Activated CD4-positive, alpha-beta memory T cell treated with anti-CD3 and anti-CD28 coated beads for 36 hours (primary cell): ENCODE measurements at regions not wholly inside any gene's neighbourhood (a gene's known extent, or its start where the extent isn't known, plus 50 kb on each side); places are given as distances from the start of the nearest gene placed in this dataset.
A peak's percentile ranks its signal among the peaks of the same experiment; 100 is the strongest.

Source experiments
- CTCF ChIA-PET: fragments of 350-600 bp; sonication (Branson Sonifier 250); formaldehyde crosslinking; loops from one replicate; lab custom pipeline; 2021; ENCODE audit warnings: antibody characterized with exemption, inconsistent platforms; lab: Charles Lee
- POLR2A ChIA-PET: fragments of 350-600 bp; sonication (Branson Sonifier 250); formaldehyde crosslinking; loops from one replicate; lab custom pipeline; 2021; ENCODE audit warnings: antibody characterized with exemption; lab: Charles Lee
- DNase-seq: peaks from one replicate; pipeline ENCODE4 v3.0.0-alpha.2; 2020
- H3K27ac Mint-ChIP-seq: one replicate; pipeline ENCODE4 v1.8.0; 2021; ENCODE audit warnings: mixed read lengths
- H3K27me3 Mint-ChIP-seq: one replicate; pipeline ENCODE4 v1.8.0; 2021; ENCODE audit warnings: mixed read lengths
- H3K36me3 Mint-ChIP-seq: one replicate; pipeline ENCODE4 v1.8.0; 2021; ENCODE audit warnings: mixed read lengths
- H3K4me1 Mint-ChIP-seq: one replicate; pipeline ENCODE4 v1.8.0; 2021; ENCODE audit warnings: low read depth, mixed read lengths
- H3K4me3 Mint-ChIP-seq: one replicate; pipeline ENCODE4 v1.8.0; 2021; ENCODE audit warnings: mild to moderate bottlenecking, mixed read lengths
- H3K9me3 Mint-ChIP-seq: one replicate; pipeline ENCODE4 v1.8.0; 2021; ENCODE audit warnings: mixed read lengths
- intact Hi-C: fragments of 100-400 bp; cut with micrococcal nuclease; formaldehyde crosslinking; loops from one replicate; pipeline ENCODE4 v1.15.1; 2023

- intact Hi-C loops: no loop called here
- DNase-seq: no peak
- H3K27me3 Mint-ChIP-seq: peaks cover 49% of the 10 kb centered on the region
- H3K4me1 Mint-ChIP-seq: no peaks in the 10 kb centered on the region
- ChIA-PET POLR2A (no interaction called here), CTCF (interaction anchor here (0.6 kb wide), 1 partner anchor 595 kb away, joined by 3 read pairs; no protein-coding TSS in a partner anchor)
- H3K4me3 Mint-ChIP-seq: no peak overlapping the region
- H3K36me3 Mint-ChIP-seq: no peaks in the 10 kb centered on the region
- H3K9me3 Mint-ChIP-seq: peaks cover 4% of the 10 kb centered on the region
- H3K27ac Mint-ChIP-seq: no peak overlapping the region
These were observed 51.9 kb upstream of the PTPRS start for GRCh38 chr19:5392486-5392885.

DNA sequence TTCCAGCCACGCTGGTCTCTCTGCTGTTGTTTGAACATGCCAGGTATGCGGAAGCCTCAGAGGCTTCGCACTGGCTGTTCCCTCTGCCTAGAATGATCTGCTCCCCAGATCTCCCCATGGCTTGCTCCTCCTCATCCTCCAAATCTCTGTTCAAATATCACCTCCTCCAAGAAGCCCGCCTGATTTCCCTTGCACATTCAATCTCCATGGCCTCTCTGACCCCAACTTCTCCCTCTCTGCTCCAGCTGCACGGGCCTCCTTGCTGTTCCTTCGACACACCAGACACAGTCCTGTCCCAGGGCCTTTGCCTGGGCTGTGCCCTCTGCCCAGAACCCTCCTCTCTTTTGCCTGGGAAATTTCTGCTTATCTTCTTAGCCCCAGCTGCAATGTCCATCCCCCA is 52.5 kb upstream of the PTPRS start:
- CTCF ChIA-PET: interaction anchor here (0.6 kb wide), 1 partner anchor 594 kb away, joined by 3 read pairs; no protein-coding TSS in a partner anchor
- Mint-ChIP-seq H3K4me3 (no peak overlapping the region), H3K27ac (no peak overlapping the region), H3K27me3 (peaks cover 49% of the 10 kb centered on the region), H3K36me3 (no peaks in the 10 kb centered on the region), H3K9me3 (peaks cover 4% of the 10 kb centered on the region), H3K4me1 (no peaks in the 10 kb centered on the region)
- POLR2A ChIA-PET: no interaction called here
- DNase-seq: no peak
- intact Hi-C loops: no loop called here

- intact Hi-C loops: no loop called here
- no peak for DNase-seq
- ChIA-PET POLR2A (no interaction called here), CTCF (no interaction called here)
- Mint-ChIP-seq H3K27me3 (peaks cover 52% of the 10 kb centered on the region), H3K4me1 (no peaks in the 10 kb centered on the region), H3K36me3 (no peaks in the 10 kb centered on the region), H3K4me3 (no peak overlapping the region), H3K9me3 (no peaks in the 10 kb centered on the region), H3K27ac (no peak overlapping the region)
These were observed 54.2 kb upstream of the PTPRS start for GRCh38 chr19:5394551-5395505.

- H3K36me3 Mint-ChIP-seq: no peaks in the 10 kb centered on the region
- H3K9me3 Mint-ChIP-seq: no peaks in the 10 kb centered on the region
- POLR2A ChIA-PET: no interaction called here
- DNase-seq: no peak
- intact Hi-C loops: no loop called here
- CTCF ChIA-PET: no interaction called here
- no peaks in the 10 kb centered on the region for H3K4me1 Mint-ChIP-seq
- H3K27ac Mint-ChIP-seq: no peak overlapping the region
- H3K4me3 Mint-ChIP-seq: no peak overlapping the region
- peaks cover 52% of the 10 kb centered on the region for H3K27me3 Mint-ChIP-seq
These were observed 54.9 kb upstream of the PTPRS start for GRCh38 chr19:5395556-5395955.

DNA sequence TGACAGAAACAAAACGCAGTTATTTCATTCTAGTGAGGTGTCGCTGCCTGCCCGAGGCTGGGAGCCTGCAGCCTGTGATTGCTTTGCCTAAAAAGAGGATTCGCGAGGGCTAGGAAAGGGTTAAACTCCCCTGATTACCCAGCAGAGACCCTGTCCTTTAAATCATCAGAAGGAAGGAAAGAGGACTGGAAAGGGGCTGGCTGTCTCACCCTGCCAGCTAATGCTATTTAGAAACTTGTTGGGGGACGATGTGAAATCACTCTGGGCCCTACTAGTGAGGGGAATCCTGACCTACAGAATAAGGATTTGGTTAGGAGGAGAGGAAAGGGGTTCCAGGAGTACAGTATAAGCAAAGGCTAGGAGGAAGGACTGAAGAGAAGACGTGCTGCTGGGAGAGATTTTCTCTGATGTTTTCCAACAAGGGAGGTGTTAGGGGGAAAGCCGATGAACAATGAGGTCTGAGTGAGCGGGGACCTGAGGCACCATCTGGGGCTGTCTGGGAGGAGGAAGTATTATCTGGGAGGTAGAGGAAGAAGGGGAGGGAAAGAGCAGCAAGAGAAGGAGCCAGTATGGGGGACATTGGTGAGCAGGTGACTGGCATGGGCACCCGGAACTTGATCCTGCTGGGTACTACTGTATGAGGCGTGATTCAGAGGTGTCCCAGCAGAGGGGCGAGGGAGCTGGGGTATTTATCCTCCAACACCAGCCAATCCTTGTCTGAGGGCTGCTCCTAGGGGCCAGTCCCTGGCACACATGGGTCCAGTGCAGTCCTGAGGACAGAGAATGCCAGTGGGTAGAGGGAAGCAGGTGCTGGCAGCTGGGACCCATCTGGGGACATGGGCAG is 55.7 kb upstream of the PTPRS start:
- no peak overlapping the region for H3K27ac Mint-ChIP-seq

GRCh38 chr19:5396963-5397362 is 56.4 kb upstream of the PTPRS start:
- DNase-seq: no peak
- ChIA-PET CTCF (no interaction called here), POLR2A (no interaction called here)
- intact Hi-C loops: no loop called here
- Mint-ChIP-seq H3K4me3 (no peak overlapping the region), H3K27me3 (peaks cover 49% of the 10 kb centered on the region), H3K36me3 (no peaks in the 10 kb centered on the region), H3K27ac (no peak overlapping the region), H3K9me3 (no peaks in the 10 kb centered on the region), H3K4me1 (no peaks in the 10 kb centered on the region)

More for the DNA sequence above, 55.7 kb upstream of the PTPRS start:
- DNase-seq: no peak
- Mint-ChIP-seq H3K36me3 (no peaks in the 10 kb centered on the region), H3K27me3 (peaks cover 52% of the 10 kb centered on the region), H3K4me1 (no peaks in the 10 kb centered on the region), H3K4me3 (no peak overlapping the region), H3K9me3 (no peaks in the 10 kb centered on the region)
- POLR2A ChIA-PET: no interaction called here
- CTCF ChIA-PET: no interaction called here
- intact Hi-C loops: no loop called here

DNA sequence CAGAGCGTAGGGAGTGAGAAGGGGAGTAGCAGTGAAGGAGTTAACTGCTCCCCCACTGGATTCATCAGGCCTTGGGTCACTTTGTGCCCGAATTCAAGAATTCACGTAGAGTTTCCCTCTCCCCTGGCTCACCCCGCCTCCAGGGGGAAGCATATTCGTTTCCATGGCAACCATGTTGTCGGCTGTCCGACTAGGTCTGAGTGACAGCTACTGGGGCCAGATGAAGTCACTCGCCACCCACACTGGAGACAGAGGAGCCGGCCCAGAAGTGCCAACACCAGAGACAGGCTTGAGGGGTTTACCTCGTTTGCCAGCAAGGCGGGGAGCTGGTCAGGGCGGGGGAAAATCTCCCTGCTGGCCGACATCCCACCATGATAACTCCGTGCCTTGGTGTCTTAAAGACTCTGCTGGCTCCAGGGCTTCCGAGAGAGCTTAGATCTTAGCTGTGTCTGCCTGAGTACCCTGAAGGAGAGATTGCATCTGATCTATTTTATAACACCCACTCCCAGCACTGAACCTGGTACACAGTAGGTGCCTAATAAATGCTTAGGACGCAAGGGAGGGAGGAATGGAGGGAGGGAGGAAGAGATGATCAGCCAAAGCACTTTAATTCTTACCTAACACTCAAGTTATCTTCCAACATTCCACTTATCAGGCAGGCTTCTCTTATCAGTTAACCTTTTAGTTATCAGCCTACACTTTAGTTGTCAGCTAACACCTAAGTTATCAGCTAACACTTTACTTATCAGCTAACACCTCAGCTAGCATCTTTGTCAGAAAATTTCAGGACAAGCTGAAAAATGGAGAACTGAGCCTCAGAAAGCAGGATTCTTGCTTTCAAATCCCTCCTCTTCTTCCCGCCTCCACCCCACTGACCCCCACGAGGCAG is 57.2 kb upstream of the ZNRF4 start:
- POLR2A ChIA-PET: no interaction called here
- CTCF ChIA-PET: no interaction called here
- Mint-ChIP-seq H3K36me3 (no peaks in the 10 kb centered on the region), H3K4me1 (no peaks in the 10 kb centered on the region), H3K9me3 (no peaks in the 10 kb centered on the region), H3K27ac (no peak overlapping the region), H3K4me3 (no peak overlapping the region), H3K27me3 (peaks cover 40% of the 10 kb centered on the region)
- intact Hi-C loops: no loop called here
- DNase-seq: no peak

DNA sequence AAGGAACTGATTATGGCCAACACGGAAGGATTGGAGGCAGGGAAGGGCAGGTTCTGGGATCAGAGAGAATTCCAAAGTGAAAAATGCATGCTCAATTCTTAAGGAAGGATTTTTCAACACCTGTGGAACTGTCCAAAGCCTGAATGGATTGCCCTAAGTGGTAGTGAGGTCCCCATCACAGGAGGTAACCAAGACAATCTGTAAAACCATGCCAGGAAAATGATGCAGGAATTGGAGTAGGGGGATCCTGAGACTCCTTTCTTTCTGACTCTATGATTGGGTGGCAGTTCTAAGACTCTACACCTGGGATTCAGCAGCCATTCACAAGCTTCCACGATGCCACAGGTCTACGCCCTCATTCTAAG is 56.5 kb upstream of the ZNRF4 start:
- ChIA-PET CTCF (no interaction called here), POLR2A (no interaction called here)
- intact Hi-C loops: no loop called here
- Mint-ChIP-seq H3K4me3 (no peak overlapping the region), H3K9me3 (no peaks in the 10 kb centered on the region), H3K4me1 (no peaks in the 10 kb centered on the region), H3K36me3 (no peaks in the 10 kb centered on the region), H3K27me3 (peaks cover 34% of the 10 kb centered on the region), H3K27ac (no peak overlapping the region)
- no peak for DNase-seq

GRCh38 chr19:5403968-5404640 is 51.1 kb upstream of the ZNRF4 start:
- H3K4me1 Mint-ChIP-seq: no peaks in the 10 kb centered on the region
- peaks cover 19% of the 10 kb centered on the region for H3K9me3 Mint-ChIP-seq
- H3K36me3 Mint-ChIP-seq: peaks cover 1% of the 10 kb centered on the region
- CTCF ChIA-PET: no interaction called here
- intact Hi-C loops: no loop called here
- H3K27ac Mint-ChIP-seq: no peak overlapping the region
- peaks cover 2% of the 10 kb centered on the region for H3K27me3 Mint-ChIP-seq
- H3K4me3 Mint-ChIP-seq: no peak overlapping the region
- POLR2A ChIA-PET: no interaction called here
- peak; percentile 70 for DNase-seq
